GM18873 (cell line): ENCODE measurements at regions not wholly inside any gene's neighbourhood (a gene's known extent, or its start where the extent isn't known, plus 50 kb on each side); places are given as distances from the start of the nearest gene placed in this dataset.

Experiments
- ATAC-seq: cut with Tn5 transposase; IDR thresholded peaks from one replicate; pipeline ENCODE4 v1.9.1; 2021; ENCODE audit warnings: mild to moderate bottlenecking, moderate library complexity, moderate number of reproducible peaks; ENCODE audit not compliant: unreplicated experiment, low FRiP score

DNA sequence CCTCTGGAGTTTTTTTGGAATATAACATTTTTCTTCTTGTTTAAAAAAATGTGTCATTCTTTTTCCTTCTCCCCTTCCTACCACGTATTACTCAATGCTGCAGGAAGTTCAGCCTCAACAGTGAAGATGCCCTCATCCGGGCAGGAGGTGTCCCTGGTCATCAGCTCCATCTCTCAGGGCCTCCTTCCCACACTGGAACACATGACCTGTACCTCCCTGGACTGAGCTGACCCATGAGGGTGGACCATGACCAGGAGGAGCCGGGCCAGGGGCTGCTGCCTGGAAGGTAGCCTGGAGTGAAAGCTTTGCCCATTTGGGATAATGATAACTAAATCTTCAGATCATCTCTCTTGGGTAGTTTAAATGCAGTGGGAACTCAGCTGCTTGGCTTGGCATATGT lies 316.5 kb upstream of the ZMIZ1 start:
- ATAC-seq = no peak

DNA sequence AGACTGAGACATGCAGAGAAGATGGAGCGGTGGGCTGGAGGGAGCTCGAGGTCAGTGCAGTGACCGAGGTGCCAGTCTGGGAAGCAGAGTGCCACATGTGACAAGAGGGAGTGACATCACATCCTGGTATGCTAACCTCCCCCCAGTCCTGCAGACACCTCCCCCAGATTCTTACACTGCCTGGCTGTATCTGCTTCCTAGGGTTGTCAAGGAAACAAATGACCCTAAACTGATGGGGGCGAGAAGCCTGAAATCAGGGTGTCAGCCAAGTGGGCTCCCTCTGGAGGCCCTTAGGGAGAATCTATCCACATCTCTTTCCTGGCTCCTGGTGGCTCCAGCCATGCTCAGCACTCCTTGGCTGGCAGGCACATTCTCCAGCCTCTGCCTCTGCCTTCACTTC lies 316.1 kb upstream of the ZMIZ1 start:
- ATAC-seq = no peak

DNA sequence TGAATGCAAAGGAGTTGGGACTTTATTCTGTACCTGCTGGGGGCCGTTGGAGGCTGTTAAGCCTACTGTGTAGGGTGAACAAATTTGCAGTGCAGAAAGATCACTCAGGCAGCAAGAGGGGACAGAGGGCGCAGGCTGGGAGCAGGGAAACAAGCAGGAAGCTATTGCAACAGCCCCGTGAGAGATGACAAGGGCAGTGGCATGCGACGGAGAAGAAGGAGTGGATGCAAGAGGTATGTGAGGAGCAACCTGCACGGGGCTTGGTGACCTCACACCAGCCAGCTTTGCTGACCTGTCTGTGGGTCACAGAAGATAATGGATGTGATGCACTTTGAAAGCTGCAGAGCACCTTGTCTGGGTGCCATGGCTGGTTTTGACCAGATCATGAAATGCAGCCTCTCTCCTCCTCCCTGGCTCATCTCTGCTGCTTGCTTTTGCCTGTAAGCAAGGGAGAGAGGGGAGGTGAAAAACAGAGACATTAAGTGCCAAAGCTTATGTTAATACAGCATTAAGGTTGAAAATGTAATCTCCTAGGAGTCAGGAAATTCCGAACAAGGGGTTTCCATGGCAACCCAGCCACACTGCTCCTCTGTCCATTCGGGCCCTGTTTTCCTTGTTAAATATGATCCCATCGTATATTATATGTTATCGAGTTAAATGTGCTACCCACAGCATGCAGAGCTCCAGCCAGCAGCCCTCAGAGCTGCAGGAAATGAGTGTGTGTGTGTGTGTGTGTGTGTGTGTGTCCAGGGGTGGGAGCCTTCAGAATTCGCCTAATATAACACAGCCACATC lies 314.3 kb upstream of the ZMIZ1 start:
- no peak for ATAC-seq

DNA sequence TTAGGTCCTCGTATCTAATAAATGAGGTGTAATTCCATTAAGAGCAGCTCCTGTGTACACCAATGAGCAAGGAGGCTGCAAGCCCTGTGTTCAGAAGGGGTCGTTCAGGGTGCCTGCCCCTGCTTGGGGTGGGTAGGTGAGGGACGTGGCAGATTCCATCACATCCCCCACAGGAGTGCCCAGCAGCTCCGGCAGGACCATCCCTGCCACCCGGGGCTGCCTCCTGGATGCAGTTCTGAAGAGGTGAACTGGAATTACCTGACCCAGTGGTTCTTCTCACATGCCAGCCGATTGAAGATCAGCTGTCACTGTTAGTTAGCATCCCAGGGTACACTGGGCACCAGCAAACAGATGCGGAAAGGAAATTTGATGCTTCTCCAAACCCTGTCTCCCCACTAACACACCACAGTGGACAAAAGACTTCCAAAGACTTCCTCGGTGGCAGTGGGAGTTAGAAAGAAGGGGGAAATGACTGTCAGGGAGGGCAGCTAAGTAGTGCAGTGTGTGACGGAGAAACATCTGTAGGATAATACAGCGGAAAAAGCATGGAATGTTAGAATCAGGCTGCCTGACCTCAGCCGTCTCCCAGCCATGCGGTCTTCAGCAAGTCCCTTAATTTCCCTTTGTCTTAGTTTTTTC lies 313.6 kb upstream of the ZMIZ1 start:
- no peak for ATAC-seq

DNA sequence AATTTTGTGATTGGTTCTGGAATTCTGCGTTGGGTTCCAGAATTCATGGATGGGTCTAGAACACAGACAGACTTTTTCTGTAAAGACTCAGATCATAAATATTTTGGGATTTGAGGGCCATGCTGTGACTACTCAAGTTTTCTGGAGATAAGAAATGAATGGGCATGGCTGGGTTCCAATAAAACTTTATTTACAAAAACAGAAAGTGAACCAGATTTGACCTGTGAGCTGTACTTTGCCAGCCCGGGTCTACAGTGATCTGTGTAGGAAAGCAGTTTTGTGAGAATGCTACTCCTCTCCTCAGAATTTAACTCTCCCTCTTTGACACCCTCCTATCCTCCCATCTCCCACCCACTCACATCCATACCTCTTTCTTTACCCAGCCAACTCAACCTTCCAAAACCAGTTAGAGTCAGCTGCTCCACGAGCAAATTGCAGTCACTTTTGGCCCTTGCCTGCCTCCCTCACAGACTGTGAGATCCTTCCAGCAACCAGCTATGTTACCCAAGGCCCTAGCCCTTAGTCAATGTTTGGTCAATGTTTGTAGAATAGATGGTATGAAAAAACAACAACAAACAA lies 312.8 kb upstream of the ZMIZ1 start:
- no peak for ATAC-seq

DNA sequence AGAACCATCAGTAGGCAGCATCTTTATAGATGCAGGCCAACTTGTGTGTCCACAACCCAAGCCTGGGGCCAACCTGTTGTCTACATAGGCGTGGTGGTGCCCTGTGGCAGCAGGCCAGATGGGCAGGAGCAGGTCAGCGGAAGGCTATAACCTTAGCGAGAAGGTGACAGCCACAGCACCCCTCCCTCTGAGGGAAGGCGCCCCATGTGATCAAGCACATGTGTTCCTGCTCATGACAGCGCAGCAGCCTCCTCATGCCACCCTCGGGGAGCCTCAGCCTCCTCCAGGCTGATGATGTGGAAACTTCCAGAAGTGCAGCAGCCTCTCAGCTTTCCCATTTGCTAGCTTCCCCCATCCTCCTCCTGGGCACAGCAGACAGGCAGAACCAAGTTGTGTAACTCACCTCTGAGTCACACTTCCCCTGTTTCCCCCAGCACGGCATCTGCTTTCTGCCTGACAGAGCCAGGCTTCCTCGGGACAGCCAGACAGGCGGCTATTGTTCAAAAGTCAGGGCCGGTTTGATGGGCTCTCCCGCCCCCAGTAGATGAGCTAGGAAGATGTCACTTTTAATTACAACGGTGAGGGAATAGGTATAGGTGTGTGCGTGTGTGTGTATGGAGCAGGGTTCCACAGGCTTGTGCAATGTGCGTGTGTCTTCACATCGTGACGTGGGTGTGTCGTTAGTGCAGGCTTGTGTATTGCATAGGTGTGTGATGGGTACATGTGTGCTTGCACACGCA lies 312.0 kb upstream of the ZMIZ1 start:
- ATAC-seq = no peak

DNA sequence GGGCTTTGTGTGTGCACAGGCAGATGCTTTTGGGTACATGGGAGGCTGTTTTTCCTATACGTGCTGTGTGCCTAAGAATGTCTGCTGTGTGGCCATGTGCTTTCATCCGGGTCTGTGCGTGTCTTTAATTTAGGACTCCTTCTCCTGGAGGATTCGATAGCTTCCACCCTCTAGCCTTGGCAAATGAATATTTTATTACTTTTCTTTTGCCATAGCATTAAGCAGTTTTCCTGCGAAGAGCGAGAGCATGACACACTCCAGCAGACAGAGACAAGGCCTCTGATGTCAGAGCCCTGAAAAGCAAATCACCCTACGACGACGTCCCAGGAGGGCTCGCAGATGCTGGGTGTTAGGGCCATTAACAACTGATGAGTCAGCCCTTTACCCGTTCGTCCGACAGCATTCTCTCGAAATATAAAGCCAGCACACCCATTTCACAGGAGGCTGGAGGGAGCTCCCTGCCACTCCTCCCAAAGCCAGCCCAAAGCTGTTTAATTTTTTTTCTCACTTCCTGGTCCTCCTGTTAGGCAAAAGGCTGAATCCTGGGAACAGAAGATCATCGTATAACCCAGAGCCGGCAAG lies 311.3 kb upstream of the ZMIZ1 start:
- no peak for ATAC-seq

DNA sequence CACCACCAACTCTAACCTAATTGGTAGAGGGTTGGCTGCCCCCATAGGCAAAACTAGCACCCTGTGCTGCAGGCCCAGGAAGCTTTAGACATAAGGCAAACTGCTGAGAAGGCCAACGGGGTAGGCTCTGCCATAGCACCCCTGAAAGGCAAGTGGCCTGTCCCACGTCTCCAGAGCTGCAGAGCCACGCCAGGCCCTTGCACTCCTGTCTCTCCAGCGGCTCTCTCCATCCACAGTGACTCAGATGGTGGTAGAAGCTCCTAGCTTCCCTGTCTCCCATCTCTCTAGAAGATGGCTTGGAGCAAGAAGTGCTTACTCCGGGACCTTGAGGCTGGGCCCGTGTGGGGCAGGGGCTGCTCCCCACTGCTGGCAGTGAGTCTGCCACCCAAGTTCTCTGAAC lies 310.6 kb upstream of the ZMIZ1 start:
- ATAC-seq = no peak

DNA sequence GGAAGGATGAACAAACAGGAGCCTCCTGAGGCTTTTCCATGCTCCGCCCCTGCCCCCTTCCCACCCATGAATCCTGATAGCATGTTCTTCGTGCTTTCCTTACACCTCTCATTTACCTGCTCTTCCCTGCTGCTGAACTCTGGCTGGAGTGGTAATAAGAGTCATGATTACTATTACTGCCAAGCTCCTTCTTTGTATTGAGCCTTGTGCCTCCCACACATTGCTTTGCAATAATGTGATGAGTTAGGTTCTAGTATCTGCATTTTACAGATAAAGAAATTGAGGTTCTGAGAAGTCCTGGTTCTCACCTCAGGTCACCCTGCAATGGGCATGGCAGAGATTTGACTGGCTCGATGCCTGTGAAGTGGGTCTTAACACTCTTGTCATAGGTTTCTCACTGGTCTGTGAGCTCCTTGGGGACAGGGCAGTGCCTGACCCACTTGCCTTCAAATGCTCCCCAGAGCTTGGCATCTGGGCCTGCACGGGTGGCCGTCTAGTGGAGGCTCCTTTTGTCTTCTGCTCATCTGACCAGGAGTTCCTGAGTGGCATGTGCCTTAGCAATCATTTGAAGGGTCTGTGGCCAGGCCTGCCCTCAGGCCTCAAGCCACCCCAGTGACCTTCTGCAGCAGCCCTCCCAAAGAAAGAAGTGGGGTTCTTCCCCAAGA lies 309.2 kb upstream of the ZMIZ1 start:
- no peak for ATAC-seq

DNA sequence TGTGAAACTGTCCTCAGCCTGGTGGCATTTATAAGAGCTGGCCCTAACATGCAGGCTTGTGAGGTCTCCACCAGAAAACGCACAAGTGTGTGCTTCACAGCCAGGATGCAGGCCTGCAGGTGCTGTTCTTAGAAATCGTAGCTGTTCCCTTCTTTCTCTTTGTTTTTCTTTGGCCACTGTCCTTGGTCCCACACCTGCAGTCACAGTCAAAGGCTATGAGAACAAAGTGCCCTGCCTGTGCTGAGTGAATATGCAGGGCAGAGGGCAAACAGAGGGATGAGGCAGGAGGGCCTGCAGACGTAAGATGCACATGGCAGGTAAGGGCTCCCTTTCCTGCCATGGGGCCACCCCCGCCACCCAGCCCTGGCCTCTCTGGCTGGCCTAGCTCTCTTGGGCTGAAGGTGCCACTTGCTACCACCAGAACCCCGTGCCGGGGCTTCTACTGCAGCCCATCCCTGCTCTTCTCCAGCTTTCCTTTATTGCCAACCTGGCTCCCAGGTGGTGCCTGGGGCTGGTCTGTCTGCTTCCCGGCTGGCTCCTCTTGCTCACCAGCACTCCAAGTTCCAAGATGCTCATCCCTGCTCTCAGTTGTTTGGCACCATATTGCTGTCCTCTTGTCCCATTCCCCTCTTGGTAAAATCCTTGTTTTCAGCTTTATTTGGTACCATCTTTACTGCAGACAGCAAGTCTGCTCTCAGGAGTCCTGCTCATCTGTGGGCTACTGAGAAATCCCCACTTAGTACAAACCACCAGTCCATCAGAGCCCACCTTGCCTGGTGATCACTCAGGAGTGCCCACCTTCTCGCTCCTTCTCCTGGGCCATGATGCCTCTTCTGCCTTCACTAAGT lies 308.1 kb upstream of the ZMIZ1 start:
- ATAC-seq = no peak

DNA sequence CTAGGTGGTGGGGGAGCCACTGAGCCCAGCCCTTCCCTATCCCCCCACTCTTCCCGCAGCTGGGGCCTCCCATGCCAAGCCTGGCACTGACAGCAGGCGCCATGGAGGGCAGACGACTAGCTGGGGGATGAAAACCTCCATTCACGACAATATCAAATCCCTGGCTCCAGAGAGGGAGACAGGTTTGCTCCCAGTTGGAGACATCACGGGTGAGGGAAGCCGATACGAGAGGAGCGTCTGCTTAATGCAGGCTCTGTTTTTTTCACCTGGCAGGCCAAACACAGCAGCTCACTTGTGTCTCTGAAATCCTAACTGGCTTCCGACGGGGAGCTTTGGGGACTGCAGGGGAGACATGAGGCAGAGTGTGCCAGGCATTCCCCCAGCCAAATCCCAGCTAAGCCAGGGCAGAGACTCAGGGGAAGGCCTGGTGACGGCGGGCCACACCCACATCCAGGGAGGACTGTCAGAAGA lies 307.4 kb upstream of the ZMIZ1 start:
- no peak for ATAC-seq

DNA sequence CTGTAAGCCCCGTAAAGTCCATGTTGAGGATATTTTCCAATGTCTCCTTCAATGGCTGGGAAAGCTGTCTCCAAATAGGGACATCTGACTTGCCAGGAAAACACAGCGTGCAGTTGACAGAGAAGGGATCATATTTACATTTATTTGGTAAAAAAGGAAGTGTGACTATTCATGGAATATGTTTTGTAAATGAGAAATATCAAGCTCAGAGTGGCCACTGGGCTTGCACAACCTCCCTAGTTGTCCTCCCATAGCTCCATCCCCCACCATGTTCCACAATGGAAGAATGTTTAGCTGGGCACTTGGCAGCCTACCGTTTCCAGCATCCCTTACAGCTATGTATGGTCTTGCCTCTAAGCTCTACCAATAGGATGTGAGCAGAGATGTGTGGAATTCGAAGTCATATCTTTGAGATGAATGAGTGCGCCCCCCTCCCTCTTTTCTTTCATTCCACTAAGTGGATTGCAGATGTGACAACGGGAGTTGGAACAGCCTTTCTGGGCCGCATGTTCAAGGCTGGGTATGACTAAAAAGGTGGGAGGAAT lies 306.6 kb upstream of the ZMIZ1 start:
- no peak for ATAC-seq

DNA sequence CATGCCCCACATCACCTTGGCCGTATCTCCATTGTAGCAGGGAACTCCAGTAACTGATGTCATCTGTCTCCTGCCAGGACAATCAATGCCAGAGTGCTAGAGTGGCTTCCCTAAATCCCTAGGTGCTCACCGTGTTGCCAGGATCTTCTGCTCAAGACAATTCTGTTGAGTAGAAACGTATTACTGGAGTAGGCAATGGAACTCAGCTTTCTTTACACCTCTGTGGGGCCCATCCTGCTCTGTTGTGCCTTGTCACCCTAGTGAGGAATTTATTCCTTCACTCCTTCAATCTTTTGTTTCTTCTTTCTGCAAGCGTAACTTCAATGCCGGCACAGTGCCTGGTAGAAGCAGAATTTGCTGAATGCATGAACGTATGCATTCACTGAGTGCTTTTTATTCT lies 305.5 kb upstream of the ZMIZ1 start:
- no peak for ATAC-seq

DNA sequence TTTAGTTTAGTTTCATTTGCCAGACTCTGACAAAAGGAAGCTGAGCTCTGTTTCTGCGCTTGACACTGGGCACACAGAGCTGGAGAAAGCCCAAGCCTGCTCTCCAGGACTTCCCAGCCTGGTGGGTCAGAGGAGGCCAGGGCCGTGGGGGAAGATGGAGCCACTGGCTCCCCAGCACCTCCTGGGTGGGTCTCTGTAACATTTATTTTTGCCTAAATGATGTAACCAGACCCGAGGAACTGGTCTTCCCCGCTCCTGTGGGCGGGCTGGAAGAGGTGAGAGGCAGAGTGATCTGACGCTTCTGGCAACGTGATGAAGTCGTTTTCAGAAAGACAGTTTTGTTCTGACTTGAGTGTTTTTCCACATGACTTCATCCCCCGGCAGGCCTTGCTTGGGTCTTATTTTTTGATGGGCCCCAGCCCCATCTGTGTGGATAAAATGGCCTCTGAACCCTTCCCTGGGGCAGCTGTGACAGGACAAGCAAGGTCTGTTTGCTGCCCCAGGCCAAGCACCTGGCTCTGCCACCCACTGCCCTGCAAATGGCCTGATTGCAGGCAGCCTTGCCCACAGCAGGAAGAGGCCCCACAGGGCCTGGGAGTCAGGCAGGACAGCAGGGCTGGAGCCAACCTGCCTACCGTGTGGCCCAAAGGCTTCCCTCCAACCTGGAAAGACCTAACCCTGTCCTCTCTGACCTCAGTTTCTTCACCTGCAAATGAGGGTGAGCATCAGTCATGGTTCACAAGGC lies 304.9 kb upstream of the ZMIZ1 start:
- ATAC-seq = no peak

DNA sequence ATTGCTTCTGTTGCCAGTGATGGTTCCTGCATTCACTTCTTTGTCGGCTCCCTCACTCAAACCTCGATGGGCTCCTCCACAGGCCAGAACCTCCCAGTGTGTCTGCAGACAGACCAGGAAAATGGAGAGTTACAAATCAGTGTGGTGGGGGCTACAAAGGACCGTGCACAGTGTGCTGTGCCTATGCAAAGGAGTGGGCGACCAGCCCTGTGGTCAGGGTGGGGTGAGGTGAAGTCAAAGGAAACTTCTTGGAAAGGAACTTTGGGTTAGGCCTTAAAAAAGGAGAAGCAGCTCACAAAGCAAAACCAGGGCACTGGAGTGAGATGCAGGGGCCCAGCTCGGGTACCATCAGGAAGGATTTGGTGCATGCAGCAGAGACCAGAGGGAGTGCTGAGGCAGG lies 304.3 kb upstream of the ZMIZ1 start:
- ATAC-seq = no peak

DNA sequence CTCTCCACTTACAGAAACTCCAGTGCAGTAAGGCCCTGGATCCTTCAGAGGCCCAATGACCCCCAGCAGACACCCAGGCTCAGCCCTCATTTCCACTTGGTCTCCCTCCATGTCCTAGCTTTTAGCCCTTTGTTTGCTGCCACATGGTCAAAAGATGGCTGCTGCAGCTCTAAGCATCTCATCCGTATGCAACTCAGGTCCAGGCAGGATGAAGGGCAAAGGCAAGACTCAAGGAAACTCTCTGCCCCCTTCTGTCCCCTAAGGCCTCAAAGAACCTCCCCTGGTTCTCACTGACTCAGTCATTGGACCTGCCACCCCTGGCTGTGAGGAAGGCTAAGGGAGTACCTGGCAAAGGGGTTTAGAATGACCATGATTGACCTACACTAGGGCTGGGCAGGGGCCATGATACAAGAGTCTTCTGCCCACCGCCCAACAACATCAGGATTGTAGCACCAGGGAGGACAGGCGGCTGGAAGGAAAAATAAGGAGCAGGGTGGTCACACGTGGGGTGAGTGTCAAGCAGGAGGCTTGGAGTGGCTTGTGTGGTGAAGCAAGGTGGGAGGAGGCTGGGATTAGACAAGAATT lies 303.8 kb upstream of the ZMIZ1 start:
- no peak for ATAC-seq

DNA sequence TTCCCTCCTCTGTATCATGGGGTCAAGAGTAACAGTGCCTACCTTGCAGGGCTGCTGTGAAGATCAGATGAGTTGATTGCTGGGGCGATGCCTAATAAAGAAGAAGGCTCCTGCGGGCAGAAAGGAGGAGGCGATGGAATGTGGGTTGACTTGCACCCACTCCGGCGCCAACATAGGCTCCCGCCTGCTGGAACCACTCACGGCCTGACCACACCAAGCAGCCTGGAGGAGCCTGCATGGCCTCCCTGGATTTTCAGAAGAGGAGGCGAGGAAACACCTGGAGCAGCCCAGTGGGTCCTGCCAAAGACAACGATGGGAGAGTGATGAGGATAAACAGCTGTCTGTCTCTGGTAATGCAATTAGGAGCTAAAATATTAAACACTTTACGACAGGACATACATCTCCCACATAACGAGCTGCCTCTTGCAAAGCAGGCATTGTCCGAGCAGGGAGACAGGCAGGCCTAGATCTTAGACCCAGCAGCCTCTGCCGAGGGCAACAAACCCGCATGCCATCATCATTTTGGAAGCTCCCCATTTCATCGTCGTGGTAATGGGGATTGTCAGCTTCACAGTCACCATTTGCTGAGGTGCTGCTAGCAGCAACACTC lies 302.9 kb upstream of the ZMIZ1 start:
- no peak for ATAC-seq

DNA sequence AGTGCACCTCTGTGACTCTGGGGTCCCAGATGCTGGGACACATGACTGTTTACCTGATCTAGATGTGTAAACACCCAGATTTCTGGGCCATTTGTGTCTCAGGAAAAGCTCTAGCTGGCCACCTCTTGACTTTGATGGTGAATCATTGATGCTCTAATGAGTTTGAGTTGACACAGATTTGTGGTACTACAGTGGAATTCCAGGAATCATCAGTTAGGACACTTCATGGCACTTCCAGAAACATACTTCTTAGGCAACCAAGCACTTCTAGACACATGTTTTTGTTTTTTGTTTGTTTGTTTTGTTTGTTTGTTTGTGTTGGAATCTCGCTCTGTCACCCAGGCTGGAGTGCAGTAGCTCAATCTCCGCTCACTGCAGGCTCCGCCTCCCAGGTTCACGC lies 302.2 kb upstream of the ZMIZ1 start:
- ATAC-seq = no peak
